ENCODE measurements at regions not wholly inside any gene's neighbourhood (a gene's known extent, or its start where the extent isn't known, plus 50 kb on each side); places are given as distances from the start of the nearest gene placed in this dataset.
"Not testable (repeated sequence)": the region's sequence is repeated elsewhere in the genome, so short reads cannot be mapped to it uniquely, and the experiment has no call there.

DNA sequence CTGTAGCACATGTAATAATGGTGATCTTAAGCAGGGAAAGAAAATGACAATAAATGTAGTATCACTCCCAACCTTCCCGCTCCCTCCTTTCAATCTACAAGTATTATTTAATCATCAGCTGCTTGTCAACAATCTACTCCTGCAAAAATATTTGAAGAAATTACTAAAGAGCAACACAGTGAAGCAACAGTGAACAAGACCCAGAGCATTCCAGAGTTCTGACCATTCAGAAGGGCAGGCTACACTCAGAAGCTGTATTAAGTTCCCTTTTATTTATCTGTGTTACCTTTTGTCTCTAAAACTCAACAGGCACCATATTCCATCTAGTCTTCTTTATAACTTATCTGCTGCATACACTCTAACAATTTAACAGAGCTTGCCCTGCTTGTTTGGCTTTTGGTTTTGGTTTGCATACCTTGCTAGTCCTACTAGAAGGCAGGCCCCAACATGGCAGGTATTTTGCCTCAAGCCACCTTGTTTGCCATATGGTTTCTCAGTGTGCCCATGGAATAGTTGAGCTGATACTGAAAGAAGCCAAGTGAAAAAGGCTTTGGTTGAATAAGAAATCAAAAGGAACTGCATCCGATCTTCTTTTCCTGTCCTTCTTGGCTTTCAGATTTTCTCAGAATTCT lies 253.9 kb downstream of the CEMIP2 start:
- no peak for DNase-seq (ENCODE audit: extremely low read depth, low read depth, low spot score)

DNA sequence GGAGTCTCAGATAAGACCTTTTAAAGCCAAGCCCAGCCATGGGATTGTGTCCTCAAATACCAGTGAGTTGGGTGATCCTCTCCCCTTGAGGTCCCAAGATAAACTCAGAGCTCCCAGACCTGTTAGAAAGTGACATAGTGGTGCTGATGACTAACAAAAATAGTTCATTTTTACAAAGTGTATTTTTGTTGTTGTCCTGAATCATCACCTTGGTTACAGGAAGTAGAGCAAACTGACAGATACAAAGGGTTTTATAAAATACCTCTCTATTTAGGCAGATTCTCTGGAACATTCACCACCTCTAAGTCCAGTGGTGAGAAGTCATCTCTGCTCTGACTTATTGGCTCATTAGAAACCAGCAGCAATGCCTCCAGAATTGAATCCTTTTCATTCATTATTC lies 259.3 kb downstream of the CEMIP2 start:
- DNase-seq (ENCODE audit: extremely low read depth, low read depth, low spot score), result no peak

DNA sequence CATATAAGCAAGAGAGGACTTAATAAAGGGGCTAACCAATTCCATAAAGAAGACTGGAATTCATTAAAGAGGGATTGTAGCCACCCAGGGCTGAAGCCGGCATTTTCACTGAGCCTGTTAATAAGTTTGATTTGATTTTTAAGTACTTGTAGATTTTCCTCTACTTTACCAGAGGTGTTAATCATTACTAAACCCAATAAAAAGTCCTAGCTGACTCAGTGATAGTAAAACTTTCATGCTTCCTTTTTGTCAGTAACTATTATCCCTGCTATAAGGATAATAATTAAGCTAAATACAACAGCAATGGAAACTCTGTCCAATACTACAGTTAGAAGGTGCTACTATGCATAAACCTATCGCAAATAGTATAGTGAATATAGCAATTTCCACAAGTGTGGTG lies 260.2 kb downstream of the CEMIP2 start:
- DNase-seq (ENCODE audit: extremely low read depth, low read depth, low spot score), result not testable (repeated sequence)

DNA sequence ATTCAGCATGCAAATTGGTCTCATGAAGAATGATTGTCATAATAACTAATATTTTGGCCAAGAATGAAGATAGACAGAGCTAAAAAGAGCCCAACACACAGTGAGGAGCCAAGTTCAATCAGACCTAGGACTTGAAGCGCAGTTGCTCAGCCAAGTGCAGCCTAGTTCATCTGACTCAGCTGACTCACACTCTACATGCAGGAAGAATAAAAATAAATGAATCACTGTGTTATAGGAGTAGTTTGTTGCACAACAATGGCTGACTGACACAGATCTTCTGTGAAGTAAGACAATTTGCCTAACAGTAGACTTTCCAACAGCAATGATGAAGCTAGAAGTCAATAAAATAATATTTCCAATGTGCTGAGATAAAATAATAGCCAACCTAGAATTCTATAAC lies 261.5 kb downstream of the CEMIP2 start:
- no peak for DNase-seq (ENCODE audit: extremely low read depth, low read depth, low spot score)

DNA sequence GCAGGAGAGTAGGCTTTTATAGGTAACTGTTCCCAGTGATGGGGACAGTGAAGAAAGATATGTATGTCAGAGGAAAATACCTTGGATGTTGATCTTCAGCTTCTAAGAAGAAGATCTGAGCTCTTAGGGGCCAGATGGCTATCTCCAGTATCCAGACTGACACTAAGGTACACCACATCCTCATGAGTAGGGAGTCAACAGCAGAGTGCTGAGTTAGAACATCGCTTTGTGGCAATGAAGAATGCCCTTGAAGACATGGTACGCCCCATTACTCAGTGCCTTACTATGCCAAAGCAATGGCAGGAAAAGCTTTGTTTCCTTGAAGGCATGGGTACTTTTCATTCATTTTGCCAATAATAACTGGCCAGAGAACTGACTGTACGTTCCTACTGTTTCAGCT lies 263.7 kb downstream of the CEMIP2 start:
- DNase-seq (ENCODE audit: extremely low read depth, low read depth, low spot score), result no peak

DNA sequence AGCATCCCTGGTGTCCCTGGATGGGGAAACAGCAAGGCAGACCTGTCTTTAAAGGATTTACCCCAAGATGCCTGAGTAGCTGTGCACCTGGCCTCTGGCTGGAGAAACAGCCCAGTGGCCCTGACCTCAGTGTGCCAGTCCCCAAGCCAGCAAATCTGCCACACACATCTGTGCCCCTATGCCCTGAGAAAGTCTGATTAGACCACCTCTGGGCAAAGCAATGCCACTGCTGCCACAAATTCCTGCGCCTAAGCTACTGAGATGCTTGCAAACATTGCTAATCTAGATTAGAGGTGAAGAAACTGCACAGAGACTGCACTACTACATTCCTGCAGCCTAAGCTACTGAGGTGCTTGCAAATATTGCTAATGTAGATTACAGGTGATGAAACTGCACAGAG lies 269.6 kb downstream of the CEMIP2 start:
- DNase-seq (ENCODE audit: extremely low read depth, low read depth, low spot score), result no peak

DNA sequence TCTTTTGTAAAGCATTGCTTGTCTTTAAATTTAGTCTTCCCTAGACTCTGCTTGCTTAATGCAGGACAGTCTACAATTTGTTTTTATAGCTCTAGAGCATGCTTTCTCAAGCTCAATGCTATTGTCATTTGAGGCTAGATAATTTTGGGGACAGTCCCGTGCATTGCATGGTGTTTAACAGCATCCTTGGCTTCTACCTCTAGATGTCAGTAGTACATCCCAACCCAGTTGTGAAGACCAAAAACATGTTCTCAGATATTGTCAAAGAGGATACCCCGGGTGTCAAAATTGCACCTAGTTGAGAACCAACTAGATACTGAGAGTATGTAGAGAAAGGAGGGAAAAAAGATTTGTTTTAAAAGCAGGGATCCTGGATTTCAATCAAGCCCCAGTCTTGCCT lies 277.5 kb downstream of the CEMIP2 start:
- no peak for DNase-seq (ENCODE audit: extremely low read depth, low read depth, low spot score)

DNA sequence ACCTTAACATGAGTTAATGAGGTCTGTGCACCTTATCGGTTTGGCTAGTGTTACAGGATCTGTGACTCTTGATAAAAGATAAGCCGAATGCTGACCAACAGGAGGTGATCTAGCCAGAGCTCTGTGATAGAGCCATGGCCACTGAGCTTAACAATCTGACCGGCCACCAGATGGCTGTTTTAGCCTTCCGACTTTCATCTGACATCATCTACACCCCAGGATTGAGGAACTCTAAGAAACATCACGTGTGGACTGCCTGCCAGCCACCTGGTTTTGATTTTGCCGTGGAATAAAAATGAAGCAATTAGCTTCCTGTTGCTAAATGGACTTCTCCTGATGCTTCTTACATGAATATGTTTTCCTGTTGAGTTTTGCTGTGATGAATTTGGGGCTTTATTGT lies 281.3 kb downstream of the CEMIP2 start:
- no peak for DNase-seq (ENCODE audit: extremely low read depth, low read depth, low spot score)

DNA sequence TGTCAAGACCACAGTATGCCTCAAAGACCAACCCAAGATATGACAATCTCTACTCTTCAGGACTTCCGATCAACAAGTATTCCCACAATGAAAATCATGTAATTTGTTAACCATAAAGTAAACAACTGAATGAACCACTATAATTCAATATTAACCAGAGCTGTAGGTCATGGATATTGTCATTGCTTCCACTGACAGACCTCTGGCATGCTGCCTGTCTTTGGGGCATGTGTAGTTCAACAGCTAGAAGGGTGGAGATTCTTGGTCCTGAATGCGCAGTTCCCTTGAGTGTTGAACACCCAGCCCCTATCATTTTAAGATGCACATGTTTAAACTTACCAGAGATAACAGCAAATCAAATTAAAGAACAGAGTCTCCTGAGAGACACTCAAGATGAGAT lies 283.0 kb downstream of the CEMIP2 start:
- no peak for DNase-seq (ENCODE audit: extremely low read depth, low read depth, low spot score)

DNA sequence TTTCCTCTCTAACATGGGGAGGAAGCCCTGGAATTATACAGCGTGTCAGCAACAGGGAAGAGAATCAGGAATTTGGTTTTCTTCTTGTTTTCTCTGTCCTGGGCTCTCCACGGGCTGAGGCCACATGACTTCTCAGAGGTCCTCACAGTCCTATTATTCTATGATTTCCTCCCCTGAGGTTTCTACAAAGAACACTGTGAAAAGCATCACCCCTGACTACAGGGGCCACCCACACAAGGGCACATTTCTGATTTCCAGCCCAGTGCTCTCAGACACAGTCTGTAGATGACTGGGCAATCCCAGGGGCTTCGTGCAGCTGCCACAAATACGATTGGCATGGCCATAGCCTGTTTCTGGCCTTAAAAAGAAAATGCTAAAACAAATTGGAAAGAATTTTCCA lies 284.9 kb downstream of the CEMIP2 start:
- no peak for DNase-seq (ENCODE audit: extremely low read depth, low read depth, low spot score)

DNA sequence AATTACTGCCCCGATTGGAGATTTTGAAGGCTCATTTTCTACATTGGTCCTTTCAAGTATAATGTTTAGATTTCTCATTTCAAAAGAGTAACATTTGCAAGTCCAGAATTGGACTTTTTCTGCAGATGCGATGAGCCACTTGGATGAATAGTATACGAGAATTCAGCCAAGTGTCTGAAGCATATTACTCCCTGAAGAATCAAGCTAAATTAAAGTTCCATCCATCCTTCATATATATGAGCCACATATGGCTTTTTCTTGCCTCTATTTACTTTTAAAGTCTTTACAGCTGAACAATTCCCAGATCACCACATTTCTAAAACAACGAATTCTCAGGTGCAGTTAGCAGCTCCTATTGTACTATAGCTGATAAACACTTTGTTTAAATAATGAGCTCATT lies 288.7 kb downstream of the CEMIP2 start:
- DNase-seq (ENCODE audit: extremely low read depth, low read depth, low spot score), result no peak

DNA sequence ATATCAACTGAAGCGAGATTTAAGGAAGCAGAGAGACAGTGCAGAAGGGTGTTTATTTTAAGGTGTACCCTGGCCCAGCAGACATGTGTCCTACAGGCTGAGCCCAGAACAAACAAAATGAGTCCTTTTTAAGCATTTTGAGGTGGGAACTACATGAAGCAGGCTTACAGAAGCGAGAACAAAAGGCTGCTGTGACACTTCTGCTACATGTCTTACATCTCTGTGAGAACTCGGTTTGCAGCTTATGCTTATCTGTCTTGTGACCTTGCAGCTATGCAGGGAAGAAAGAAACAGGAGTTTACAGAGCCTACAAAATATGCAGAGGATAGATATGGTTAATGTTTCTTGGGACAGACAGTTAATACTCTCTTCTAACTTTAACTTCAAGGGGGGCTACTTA lies 295.9 kb downstream of the CEMIP2 start:
- DNase-seq (ENCODE audit: extremely low read depth, low read depth, low spot score), result no peak

DNA sequence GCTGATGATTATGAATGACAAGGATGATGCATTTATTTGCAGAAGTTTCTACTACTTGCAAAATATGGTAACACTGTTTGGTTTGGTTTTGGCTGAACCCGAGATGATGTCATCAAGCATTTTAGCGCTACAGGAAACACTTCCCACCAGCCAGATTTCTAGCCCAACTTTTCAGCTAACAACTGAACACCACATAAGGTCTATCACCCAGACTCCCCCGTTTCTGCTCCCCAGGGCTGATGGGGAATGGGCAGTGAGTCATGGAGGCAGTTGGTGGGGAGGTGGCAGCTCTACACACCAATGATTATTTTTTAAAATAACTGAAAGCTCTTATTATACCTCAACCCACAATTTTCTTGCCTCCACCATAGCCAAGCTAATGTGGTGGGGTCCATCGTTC lies 302.9 kb downstream of the CEMIP2 start:
- no peak for DNase-seq (ENCODE audit: extremely low read depth, low read depth, low spot score)

DNA sequence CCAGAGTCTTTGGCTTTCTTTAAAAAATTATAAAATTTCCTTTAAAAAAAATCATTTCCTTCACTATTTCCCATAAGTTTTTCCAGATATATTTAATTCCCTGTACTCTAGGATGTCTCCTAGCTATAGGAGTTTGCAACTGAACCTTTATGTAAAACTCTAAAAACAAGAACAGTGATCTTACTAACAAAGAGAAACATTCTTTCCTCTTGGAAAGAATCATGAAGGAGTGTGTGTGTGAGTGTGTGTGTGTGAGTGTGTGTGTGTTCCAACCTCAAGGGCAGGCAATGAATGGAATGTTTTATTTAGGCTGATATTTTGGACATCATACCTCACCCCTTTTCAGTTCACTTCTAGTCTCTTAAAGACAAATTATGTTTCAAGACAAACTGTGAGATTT lies 309.2 kb downstream of the CEMIP2 start:
- DNase-seq (ENCODE audit: extremely low read depth, low read depth, low spot score), result no peak

DNA sequence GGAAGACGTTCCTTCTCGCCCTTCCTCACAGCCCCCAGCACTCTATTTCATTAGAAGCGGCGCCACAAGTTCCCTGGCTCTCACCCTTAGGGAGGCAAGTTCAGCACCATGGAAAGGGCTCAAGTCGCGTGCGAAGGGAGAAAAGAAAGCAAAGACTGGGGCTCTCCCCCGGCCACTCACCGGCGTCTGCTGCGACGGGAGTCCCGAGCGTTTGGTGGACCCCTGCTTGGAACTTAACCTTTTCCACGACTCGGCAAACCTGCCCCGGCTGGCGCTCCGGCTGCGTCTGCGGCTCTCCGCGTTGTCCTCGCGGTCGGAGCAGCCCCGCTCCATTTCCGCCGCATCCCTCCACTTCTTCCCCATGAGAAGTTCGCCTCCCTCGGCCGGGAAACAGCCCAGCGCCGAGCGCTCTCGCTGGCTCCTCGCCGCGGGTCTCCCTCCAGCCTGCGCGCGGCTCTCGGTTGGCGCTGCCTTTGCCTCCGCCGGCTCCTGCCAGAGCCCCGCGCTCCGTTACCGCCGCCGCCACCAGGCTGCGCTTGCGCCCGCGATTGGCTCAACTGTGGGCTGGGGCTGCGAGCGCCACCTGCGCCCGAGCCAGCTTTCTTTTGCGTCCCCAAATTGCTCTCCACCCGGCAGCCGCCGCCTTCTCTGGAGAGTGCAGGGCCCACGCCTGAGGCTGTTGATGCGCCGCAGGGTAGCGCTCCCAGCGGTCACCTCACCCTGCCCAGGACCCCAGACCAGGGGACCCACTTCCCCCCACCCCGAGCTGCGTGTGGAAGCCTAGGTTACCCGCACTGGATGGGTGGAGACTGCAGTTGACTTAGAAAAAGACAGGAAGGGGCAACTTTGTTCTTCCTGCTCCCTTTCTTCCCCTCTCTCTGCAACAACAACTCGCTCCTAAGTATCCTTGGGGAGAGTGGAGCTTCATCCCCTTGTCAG lies 321.6 kb downstream of the CEMIP2 start:
- peak; percentile 10 for DNase-seq (ENCODE audit: extremely low read depth, low read depth, low spot score)

DNA sequence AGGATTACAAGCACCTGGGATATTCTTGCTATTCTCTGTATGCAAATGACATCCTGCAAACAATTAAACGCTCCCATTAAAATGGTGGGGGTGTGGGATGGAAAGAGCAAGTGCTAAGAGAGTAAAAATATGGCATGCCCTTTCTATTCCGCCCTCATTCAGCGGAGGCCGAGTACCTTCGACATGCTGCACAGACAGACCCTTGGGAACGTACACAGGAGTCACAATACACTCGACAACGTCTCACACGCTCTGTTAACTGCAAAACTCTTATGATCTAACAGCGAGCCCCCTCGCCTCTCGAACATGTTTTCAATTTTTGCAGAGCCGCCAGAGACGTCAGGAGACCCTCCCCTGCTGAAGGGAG lies 322.2 kb downstream of the CEMIP2 start:
- no peak for DNase-seq (ENCODE audit: extremely low read depth, low read depth, low spot score)

DNA sequence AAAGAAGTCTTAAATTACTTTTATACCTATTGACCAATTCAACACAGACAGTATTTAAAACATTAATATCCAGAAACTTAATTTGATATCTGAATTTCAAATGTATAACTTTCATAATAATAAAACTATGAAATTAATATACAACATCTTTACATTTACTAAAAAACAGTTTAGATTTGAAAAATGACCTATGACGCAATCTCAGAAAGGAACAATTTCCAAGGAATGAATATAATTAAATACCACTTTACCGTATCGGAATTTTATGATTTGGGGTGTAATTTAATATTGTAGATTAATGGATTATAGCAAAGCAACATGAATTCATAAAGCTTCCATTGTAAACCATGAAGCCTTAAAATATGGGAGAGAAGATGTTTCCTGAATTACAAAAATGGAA lies 321.5 kb upstream of the TRPM3 start:
- DNase-seq (ENCODE audit: extremely low read depth, low read depth, low spot score), result no peak

DNA sequence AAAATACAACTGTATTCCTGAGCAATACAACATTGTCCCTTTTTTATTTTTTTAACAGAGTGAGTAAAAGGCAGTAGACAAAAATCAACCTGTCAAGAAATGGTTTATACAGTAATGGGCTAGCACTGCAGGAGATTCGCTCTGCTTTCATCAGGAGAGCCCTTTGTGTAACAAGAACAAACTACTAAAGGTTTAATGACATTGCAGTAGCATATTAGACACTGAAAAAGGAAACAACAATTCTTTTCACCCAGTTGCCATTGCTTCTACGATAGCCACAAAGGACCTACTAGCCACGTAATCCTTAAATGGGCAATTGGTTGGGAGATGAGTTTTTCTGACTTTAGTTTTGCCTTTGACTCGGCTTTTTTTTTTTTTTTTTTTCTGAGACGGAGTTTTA lies 319.8 kb upstream of the TRPM3 start:
- no peak for DNase-seq (ENCODE audit: extremely low read depth, low read depth, low spot score)

DNA sequence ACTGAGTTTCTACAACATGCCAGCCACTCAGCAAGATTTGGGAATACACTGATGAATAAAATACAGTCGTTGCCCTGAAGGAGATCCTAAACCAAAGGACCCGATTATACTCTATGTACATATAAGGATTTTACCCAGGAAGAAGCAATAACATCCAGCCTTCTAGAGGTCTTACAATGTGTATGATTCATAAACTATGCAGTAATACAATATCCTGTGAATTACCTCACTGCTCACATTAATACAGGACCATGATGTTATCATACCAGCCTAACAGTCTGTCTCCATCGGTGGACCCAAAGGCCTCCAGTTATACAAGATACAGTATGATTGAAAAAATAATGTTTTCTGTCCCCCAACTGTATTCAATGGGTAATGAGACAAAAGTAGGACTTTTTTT lies 310.5 kb upstream of the TRPM3 start:
- no peak for DNase-seq (ENCODE audit: extremely low read depth, low read depth, low spot score)

DNA sequence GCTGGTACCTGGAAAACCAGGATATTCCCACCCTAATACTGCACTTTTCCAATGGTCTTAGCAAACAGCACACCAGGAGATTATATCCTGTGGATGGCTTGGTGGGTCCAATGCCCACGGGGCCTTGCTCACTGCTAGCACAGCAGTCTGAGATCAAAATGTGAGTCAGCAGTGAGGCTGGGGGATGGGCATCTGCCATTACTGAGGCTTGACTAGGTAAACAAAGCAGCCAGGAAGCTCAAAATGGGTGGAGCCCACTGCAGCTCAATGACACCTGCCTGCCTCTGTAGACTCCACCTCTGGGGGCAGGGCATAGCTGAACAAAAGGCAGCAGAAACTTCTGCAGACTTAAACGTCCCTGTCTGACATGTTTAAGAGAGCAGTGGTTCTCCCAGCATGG lies 285.9 kb upstream of the TRPM3 start:
- DNase-seq (ENCODE audit: extremely low read depth, low read depth, low spot score), result not testable (repeated sequence)

DNA sequence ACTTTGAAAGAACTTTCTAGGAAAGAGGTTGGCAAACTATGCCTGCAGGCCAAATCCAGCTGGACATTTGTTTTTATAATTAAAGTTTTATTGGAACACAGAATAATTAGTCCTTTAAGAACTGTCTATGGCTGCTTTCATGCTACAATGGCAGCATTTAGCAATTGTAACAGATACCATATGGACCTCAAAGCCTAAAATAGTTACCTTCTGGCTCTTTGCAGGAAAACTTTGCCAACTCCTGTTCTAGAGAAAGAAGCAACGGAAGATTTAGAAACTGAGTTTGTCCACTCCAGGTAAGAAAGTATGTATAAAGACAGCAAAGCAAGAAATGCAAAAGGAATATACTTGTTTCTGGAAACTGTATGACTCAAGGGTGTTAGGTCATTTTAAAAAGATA lies 281.7 kb upstream of the TRPM3 start:
- no peak for DNase-seq (ENCODE audit: extremely low read depth, low read depth, low spot score)

DNA sequence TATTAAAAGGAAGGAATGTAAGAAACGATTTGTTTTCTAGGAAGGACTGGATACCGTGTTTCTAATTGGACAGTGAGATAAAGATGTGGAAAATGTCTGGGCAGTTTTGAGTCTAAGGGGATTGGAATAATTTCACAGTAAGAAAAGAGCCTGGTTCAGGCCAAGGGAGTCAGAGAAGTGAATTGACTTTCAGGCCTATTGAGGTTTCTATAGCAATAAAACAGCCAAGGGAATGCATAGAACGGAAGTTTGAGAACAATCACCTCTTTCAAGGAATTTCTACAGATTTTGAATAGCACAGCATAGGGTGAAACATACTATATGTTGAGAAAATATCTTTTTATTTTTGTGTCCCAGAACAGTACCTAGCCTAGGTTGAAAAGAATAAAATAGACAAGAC lies 271.6 kb upstream of the TRPM3 start:
- DNase-seq (ENCODE audit: extremely low read depth, low read depth, low spot score), result no peak

DNA sequence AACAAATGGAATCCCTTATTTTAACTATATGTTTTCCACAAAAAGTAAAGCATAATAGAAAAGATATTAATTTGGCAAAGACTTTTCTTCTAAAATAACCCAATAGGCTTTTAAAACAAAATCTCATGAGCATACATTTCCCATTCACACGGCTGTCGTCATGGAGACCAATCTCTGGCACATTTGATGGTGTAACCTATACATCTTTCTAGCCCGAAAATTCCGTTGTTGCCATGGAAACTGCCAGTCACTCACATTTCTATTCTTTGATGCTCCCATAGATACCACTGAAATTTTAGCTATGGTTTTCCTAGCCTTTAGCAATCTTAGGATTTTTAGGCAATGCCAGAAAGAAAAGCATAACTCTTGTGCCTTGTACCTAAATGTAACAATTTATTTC lies 262.9 kb upstream of the TRPM3 start:
- DNase-seq (ENCODE audit: extremely low read depth, low read depth, low spot score), result no peak
